Liver (tissue), 8 donors: ENCODE measurements at regions not wholly inside any gene's neighbourhood (a gene's known extent, or its start where the extent isn't known, plus 50 kb on each side); places are given as distances from the start of the nearest gene placed in this dataset.

Source experiments
- DNase-seq: peaks from one replicate; pipeline ENCODE4 v3.0.0-alpha.2; 2017; ENCODE audit warnings: low spot score
- H3K27ac ChIP-seq, 2 donors: one replicate each; pipeline ENCODE4 v1.7.0; 2013; ENCODE audit warnings: inconsistent platforms in 2 of 2, low read length in 2 of 2, control low read depth in 1 of 2, low read depth in 1 of 2, mild to moderate bottlenecking in 1 of 2
- H3K27me3 ChIP-seq, 4 donors: one replicate each; pipeline versions ENCODE4 v1.6.1 to v1.7.0; 2013; ENCODE audit warnings: low read length in 3 of 4, inconsistent platforms in 1 of 4, mild to moderate bottlenecking in 1 of 4, moderate library complexity in 1 of 4; ENCODE audit not compliant: control insufficient read depth in 4 of 4, insufficient read depth in 4 of 4
- H3K36me3 ChIP-seq, 4 donors: one replicate each; pipeline versions ENCODE4 v1.6.1 to v1.7.0; 2013; ENCODE audit warnings: low read length in 3 of 4, mild to moderate bottlenecking in 3 of 4, low read depth in 1 of 4, moderate library complexity in 1 of 4; ENCODE audit not compliant: control insufficient read depth in 4 of 4, insufficient read depth in 3 of 4
- H3K4me1 ChIP-seq, 4 donors: one replicate each; pipeline versions ENCODE4 v1.6.1 to v1.7.0; 2013; ENCODE audit warnings: low read length in 3 of 4, mild to moderate bottlenecking in 3 of 4, moderate library complexity in 1 of 4; ENCODE audit not compliant: control insufficient read depth in 4 of 4, insufficient read depth in 4 of 4
- H3K4me3 ChIP-seq, 3 donors: one replicate each; pipeline versions ENCODE4 v1.6.1 to v1.7.0; 2013; ENCODE audit warnings: low read length in 3 of 3, control low read depth in 1 of 3, low read depth in 1 of 3, mild to moderate bottlenecking in 1 of 3
- H3K9ac ChIP-seq, 2 donors: one replicate each; pipeline ENCODE4 v1.7.0; 2013; ENCODE audit warnings: low read length in 2 of 2, mild to moderate bottlenecking in 2 of 2, moderate library complexity in 2 of 2, control low read depth in 1 of 2, low read depth in 1 of 2
- H3K9me3 ChIP-seq, 4 donors: one replicate each; pipeline versions ENCODE4 v1.6.1 to v1.7.0; 2013; ENCODE audit warnings: low read length in 3 of 4; ENCODE audit not compliant: control insufficient read depth in 4 of 4
- EGR1 ChIP-seq, 2 donors: IDR thresholded peaks; 2 replicates each; pipeline ENCODE4 v1.6.1; 2016 to 2018; ENCODE audit warnings: antibody characterized with exemption in 2 of 2, low read depth in 2 of 2
- FOXA1 ChIP-seq: IDR thresholded peaks from 2 replicates; pipeline ENCODE4 v1.6.1; 2016; ENCODE audit warnings: antibody characterized with exemption
- FOXA2 ChIP-seq: IDR thresholded peaks from 2 replicates; pipeline ENCODE4 v1.6.1; 2016; ENCODE audit warnings: antibody characterized with exemption
- GABPA ChIP-seq, 2 donors: IDR thresholded peaks in 1 of 2; conservative IDR thresholded peaks in 1 of 2; 2 replicates each; pipeline ENCODE4 v1.6.1; 2016; ENCODE audit warnings: antibody characterized with exemption in 2 of 2, mild to moderate bottlenecking in 1 of 2, moderate library complexity in 1 of 2
- HNF4A ChIP-seq, 2 donors: conservative IDR thresholded peaks; 2 replicates each; pipeline ENCODE4 v1.6.1; 2016; ENCODE audit warnings: antibody characterized with exemption in 2 of 2, mild to moderate bottlenecking in 2 of 2
- HNF4G ChIP-seq: IDR thresholded peaks from 2 replicates; pipeline ENCODE4 v1.6.1; 2016; ENCODE audit warnings: antibody characterized with exemption
- JUND ChIP-seq, 2 donors: IDR thresholded peaks; 2 replicates each; pipeline ENCODE4 v1.6.1; 2016; ENCODE audit warnings: antibody characterized with exemption in 2 of 2
- NR2F2 ChIP-seq: IDR thresholded peaks from 2 replicates; pipeline ENCODE4 v1.6.1; 2016; ENCODE audit warnings: antibody characterized with exemption
- RAD21 ChIP-seq, 2 donors: IDR thresholded peaks; 2 replicates each; pipeline ENCODE4 v1.6.1; 2016; ENCODE audit warnings: antibody characterized with exemption in 2 of 2, mild to moderate bottlenecking in 2 of 2
- RXRA ChIP-seq, 2 donors: IDR thresholded peaks; 2 replicates each; pipeline ENCODE4 v1.6.1; 2017 to 2018; ENCODE audit warnings: antibody characterized with exemption in 2 of 2, mild to moderate bottlenecking in 1 of 2
- SP1 ChIP-seq: IDR thresholded peaks from 2 replicates; pipeline ENCODE4 v1.6.1; 2018; ENCODE audit warnings: antibody characterized with exemption, mild to moderate bottlenecking
- TAF1 ChIP-seq: conservative IDR thresholded peaks from 2 replicates; pipeline ENCODE4 v1.6.1; 2016; ENCODE audit warnings: antibody characterized with exemption, mild to moderate bottlenecking
- YY1 ChIP-seq: IDR thresholded peaks from 2 replicates; pipeline ENCODE4 v1.6.1; 2016; ENCODE audit warnings: antibody characterized with exemption, mild to moderate bottlenecking
- WGBS: extraction: QIAGEN DNeasy Blood & Tissue Kit; methylation state at CpG from one replicate; pipeline ENCODE4 v1.1.7; 2013; 5-methylcytosine and 5-hydroxymethylcytosine counted together
- TF ChIP-seq, protein P1 (sequence below): IDR thresholded peaks from 2 replicates; pipeline ENCODE4 v1.6.1; 2016; ENCODE audit warnings: antibody characterized with exemption, mild to moderate bottlenecking
- TF ChIP-seq, protein P2 (sequence below): fragments of 150-350 bp; IDR thresholded peaks from 2 replicates; pipeline ENCODE4 v1.5.1; 2017; ENCODE audit warnings: improper control_type of control experiment, low read depth, low read length; ENCODE audit not compliant: missing input control
- TF ChIP-seq, protein P3 (sequence below): IDR thresholded peaks from 2 replicates; pipeline ENCODE4 v1.6.1; 2016; ENCODE audit warnings: antibody characterized with exemption
- TF ChIP-seq, protein P4 (sequence below): IDR thresholded peaks from 2 replicates; pipeline ENCODE4 v1.6.1; 2016; ENCODE audit warnings: antibody characterized with exemption
- TF ChIP-seq, protein P5 (sequence below): IDR thresholded peaks from 2 replicates; pipeline ENCODE4 v1.6.1; 2016; ENCODE audit warnings: antibody characterized with exemption
- donor health status: healthy.
- donor health status: healthy.
- donor health status: healthy.
- donor health status: healthy.
- donor health status: healthy.

DNA sequence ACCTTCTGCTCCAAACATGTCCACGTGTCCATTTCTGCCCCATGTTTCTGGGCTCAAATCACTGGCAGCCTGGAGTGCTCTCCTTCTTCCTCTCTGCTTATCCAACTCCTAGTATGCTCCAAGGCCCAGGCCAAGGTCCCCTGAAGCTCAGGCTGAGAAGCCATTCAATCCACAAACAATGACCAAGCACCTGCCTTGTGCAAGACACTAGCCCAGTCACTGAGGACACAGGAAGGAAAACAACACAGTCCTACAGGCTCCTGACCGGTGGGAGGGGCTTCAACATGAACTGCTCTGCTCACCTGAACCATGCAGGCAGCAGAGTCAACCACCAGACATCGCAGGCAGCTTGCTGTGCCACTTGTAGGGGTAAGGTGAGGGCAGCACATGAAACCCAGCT lies 93.6 kb downstream of the RPL27A start:
- no peak overlapping the region for H3K27ac ChIP-seq
- TF ChIP-seq HNF4A (conservative IDR thresholded peaks at IDR 0.05) = no peak
- TF ChIP-seq RAD21 (IDR thresholded peaks at IDR 0.05) = no peak
- no peak for TF ChIP-seq NR2F2
- no peak for TF ChIP-seq YY1
- no peak for TF ChIP-seq GABPA (IDR thresholded peaks at IDR 0.05 in 1 of 2, conservative IDR thresholded peaks at IDR 0.05 in 1 of 2)
- no peak for TF ChIP-seq FOXA2
- TF ChIP-seq, protein P1, sequence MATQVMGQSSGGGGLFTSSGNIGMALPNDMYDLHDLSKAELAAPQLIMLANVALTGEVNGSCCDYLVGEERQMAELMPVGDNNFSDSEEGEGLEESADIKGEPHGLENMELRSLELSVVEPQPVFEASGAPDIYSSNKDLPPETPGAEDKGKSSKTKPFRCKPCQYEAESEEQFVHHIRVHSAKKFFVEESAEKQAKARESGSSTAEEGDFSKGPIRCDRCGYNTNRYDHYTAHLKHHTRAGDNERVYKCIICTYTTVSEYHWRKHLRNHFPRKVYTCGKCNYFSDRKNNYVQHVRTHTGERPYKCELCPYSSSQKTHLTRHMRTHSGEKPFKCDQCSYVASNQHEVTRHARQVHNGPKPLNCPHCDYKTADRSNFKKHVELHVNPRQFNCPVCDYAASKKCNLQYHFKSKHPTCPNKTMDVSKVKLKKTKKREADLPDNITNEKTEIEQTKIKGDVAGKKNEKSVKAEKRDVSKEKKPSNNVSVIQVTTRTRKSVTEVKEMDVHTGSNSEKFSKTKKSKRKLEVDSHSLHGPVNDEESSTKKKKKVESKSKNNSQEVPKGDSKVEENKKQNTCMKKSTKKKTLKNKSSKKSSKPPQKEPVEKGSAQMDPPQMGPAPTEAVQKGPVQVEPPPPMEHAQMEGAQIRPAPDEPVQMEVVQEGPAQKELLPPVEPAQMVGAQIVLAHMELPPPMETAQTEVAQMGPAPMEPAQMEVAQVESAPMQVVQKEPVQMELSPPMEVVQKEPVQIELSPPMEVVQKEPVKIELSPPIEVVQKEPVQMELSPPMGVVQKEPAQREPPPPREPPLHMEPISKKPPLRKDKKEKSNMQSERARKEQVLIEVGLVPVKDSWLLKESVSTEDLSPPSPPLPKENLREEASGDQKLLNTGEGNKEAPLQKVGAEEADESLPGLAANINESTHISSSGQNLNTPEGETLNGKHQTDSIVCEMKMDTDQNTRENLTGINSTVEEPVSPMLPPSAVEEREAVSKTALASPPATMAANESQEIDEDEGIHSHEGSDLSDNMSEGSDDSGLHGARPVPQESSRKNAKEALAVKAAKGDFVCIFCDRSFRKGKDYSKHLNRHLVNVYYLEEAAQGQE = no peak
- TF ChIP-seq, protein P2, sequence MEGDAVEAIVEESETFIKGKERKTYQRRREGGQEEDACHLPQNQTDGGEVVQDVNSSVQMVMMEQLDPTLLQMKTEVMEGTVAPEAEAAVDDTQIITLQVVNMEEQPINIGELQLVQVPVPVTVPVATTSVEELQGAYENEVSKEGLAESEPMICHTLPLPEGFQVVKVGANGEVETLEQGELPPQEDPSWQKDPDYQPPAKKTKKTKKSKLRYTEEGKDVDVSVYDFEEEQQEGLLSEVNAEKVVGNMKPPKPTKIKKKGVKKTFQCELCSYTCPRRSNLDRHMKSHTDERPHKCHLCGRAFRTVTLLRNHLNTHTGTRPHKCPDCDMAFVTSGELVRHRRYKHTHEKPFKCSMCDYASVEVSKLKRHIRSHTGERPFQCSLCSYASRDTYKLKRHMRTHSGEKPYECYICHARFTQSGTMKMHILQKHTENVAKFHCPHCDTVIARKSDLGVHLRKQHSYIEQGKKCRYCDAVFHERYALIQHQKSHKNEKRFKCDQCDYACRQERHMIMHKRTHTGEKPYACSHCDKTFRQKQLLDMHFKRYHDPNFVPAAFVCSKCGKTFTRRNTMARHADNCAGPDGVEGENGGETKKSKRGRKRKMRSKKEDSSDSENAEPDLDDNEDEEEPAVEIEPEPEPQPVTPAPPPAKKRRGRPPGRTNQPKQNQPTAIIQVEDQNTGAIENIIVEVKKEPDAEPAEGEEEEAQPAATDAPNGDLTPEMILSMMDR = no peak
- no peak for TF ChIP-seq RXRA (IDR thresholded peaks at IDR 0.05)
- no peak for TF ChIP-seq EGR1 (IDR thresholded peaks at IDR 0.05; ENCODE audit: low read depth in 2 of 2)
- no peak for TF ChIP-seq TAF1
- TF ChIP-seq, protein P3, sequence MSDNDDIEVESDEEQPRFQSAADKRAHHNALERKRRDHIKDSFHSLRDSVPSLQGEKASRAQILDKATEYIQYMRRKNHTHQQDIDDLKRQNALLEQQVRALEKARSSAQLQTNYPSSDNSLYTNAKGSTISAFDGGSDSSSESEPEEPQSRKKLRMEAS = no peak
- TF ChIP-seq, protein P4, sequence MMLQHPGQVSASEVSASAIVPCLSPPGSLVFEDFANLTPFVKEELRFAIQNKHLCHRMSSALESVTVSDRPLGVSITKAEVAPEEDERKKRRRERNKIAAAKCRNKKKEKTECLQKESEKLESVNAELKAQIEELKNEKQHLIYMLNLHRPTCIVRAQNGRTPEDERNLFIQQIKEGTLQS = no peak
- no peak for TF ChIP-seq JUND (IDR thresholded peaks at IDR 0.05)
- no peak for TF ChIP-seq FOXA1
- TF ChIP-seq SP1 = no peak
- no peak for TF ChIP-seq HNF4G
- TF ChIP-seq, protein P5, sequence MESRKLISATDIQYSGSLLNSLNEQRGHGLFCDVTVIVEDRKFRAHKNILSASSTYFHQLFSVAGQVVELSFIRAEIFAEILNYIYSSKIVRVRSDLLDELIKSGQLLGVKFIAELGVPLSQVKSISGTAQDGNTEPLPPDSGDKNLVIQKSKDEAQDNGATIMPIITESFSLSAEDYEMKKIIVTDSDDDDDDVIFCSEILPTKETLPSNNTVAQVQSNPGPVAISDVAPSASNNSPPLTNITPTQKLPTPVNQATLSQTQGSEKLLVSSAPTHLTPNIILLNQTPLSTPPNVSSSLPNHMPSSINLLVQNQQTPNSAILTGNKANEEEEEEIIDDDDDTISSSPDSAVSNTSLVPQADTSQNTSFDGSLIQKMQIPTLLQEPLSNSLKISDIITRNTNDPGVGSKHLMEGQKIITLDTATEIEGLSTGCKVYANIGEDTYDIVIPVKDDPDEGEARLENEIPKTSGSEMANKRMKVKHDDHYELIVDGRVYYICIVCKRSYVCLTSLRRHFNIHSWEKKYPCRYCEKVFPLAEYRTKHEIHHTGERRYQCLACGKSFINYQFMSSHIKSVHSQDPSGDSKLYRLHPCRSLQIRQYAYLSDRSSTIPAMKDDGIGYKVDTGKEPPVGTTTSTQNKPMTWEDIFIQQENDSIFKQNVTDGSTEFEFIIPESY = no peak
- H3K27me3 ChIP-seq = no peaks in the 10 kb centered on the region
- no peaks in the 10 kb centered on the region for H3K4me1 ChIP-seq
- H3K4me3 ChIP-seq = no peak overlapping the region
- no peak overlapping the region for H3K9ac ChIP-seq
- WGBS = 91% methylated on average over 3 of the region's 3 CpGs
- peaks cover 0 to 19% (median 5%) of the 10 kb centered on the region in 4 donors for H3K36me3 ChIP-seq
- no peaks in the 10 kb centered on the region for H3K9me3 ChIP-seq
- no peak for DNase-seq
